HG03025 (cell line): ENCODE measurements at regions not wholly inside any gene's neighbourhood (a gene's known extent, or its start where the extent isn't known, plus 50 kb on each side); places are given as distances from the start of the nearest gene placed in this dataset.
"Not testable (repeated sequence)": the region's sequence is repeated elsewhere in the genome, so short reads cannot be mapped to it uniquely, and the experiment has no call there.

Source experiments
- ATAC-seq: cut with Tn5 transposase; IDR thresholded peaks from one replicate; pipeline ENCODE4 v1.9.1; 2021; ENCODE audit warnings: mild to moderate bottlenecking, moderate library complexity; ENCODE audit not compliant: unreplicated experiment, low FRiP score

DNA sequence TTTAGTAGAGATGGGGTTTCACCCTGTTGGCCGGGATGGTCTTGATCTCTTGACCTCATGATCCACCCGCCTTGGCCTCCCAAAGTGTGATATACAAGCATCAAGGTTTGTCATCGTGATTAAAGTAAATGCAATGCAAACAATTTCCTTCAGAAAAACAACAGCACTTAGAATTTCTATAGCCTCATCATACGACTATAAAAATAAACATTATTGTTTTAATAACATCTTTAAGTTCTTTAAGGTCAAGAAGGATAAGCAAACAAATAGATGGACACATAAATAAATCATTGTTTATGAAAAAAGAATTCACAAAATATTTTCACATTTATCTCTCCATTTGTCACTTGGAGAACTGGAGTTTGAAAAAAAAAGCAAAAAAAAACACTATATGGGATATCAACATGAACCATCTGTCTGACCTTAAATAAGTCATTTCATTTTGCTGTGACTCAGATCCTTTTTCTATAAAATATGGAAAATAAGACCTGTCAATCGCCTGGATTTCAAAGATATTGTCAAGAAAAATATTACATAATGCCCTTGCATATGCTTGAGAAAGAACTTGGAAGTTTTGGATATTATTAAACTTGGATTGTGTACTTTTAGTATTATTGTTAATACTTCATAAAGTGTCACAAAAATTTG lies 642.0 kb upstream of the KCNMB2 start:
- no peak for ATAC-seq

- no peak for ATAC-seq
Observed at GRCh38 chr3:177898185-177898584, 638.1 kb upstream of the KCNMB2 start.

DNA sequence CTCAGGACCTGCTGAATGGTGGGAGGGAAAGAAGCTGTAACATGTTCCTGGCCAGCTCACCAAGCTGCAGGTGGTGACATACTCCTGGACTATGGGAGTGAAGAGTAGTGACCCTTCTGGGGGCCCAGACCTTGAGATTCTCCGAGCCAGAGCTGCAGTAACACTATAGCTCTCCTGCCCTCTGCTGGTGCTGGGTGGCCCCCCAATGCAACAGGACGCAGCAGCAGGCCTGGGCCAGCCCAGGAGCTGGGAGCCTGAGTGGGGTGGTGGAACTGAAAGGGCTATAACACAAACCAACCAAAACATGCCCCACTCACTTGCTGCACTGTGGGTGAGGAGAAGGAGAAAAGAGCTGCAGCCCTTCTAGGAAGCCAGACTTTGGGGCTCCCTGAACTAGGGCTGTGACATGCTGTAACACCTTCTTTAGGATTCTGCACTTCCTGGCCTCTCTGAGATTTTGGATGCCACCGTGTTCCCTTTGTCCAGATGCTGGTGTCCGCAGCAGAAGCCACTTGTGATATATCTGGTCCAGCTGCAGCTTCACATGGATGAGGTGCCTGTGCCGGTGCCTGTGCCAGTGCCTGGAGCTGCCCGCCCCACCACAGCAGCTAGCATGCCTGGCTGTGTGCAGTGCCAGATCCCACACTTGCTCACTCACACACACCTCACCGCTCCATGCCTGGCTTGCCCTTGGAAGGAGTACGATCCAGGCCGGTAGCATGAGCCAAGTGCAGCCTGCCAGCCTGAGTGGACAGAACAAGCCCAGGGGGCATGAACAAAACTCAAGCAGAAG lies 636.8 kb upstream of the KCNMB2 start:
- no peak for ATAC-seq

DNA sequence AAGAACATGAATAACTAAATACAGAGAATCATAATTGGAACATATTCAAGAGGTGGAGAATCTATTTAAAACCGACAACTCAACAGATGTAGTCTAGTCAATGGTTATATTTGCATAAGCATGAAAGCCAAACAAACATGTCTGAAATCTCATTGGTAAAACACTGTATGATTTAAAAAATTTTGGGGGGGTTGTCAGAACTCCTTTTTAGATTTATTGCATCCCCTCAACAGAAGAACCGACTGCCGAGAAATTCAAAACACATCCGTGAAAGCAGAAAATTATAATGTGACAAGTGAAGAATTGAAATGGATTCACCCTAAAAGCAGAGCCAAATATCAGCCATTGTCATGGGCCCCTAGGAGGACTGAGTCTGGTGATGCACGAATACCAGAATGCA lies 633.4 kb upstream of the KCNMB2 start:
- no peak for ATAC-seq

DNA sequence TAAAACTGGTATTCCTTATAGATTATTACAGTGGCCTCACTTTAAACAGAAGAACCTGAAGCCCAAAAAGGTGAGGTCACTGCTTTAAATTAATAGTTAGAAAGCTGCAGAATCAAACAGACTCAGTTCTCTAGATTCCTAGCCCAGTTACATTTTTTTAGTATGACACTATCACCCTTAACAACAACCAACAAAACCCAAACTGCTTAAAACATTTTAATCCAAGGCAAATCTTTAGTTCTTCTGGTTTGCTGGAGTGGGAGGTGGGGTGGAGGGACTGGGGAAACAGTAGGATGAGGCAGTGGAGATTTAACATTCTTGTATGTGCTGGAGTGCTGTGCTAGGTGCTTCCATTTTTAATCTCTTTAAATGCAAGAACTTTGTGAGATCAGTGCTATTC lies 631.6 kb upstream of the KCNMB2 start:
- no peak for ATAC-seq

- ATAC-seq = no peak
Observed at GRCh38 chr3:177905173-177906125, 630.8 kb upstream of the KCNMB2 start.

DNA sequence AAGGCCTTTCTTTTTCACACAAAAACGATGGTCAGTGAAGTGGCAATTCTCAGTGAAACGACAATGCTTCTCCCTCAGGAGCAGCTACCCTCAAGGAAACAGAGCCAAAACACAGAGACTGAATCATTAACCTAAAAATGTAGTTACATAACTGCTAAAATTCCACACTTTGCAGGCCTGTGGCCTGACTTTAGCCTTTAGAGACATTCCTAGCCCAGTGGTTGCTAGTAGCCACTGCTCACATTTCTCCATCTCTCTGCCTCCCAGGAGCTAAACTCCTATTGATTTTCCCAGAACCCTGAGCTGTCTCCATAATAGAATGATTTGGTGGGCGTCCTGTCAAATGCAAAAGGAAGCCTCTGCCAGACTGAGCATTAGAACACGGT lies 630.1 kb upstream of the KCNMB2 start:
- no peak for ATAC-seq

GRCh38 chr3:177906578-177907229 lies 629.5 kb upstream of the KCNMB2 start:
- ATAC-seq = no peak

DNA sequence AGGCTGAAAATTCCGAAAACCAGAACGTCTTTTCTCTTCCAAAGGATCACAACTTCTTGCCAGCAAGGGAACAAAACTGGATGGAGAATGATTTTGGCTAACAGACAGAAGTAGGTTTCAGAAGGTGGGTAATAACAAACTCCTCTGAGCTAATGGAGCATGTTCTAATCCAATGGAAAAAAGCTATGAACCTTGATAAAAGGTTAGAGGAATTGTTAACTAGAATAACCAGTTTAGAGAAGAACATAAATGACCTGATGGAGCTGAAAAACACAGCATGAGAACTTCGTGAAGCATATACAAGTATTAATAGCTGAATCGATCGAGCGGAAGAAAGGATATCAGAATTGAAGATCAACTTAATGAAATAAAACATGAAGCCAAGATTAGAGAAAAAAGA lies 626.7 kb upstream of the KCNMB2 start:
- not testable (repeated sequence) for ATAC-seq

DNA sequence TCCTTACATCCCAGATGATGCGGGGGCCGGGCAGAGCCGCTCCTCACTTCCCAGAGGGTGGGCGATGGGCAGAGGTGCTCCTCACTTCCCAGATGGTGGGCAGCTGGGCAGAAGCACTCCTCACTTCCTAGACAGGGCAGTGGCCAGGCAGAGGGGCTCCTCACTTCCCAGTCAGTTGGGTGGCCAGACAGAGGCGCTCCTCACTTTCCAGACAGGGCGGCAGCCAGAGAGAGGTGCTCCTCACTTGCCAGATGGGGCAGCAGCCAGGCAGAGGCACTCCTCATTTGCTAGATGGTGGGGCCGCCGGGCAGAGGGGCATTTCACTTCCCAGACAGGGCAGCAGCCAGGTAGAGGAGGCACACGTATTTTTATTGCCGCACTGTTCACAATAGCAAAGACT lies 622.0 kb upstream of the KCNMB2 start:
- ATAC-seq = no peak

DNA sequence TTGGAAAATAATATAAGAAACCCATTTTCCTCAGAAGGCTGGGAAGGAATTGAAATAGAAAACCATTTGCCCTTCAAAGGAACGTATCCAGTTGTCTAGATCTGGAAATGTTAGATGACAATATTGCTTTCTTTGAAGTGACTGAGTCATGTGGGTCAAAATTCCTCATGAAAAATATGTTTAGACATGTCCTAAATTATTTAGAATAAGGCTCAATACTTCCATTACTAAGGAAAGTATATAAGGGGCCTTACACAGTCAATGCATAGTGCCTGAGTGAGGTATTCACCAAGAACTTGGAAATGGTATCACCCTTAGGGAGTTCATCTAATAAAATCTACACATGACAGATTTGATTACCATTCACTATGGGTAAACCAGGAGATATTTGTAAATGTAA lies 619.8 kb upstream of the KCNMB2 start:
- no peak for ATAC-seq

GRCh38 chr3:177917234-177917861 lies 618.9 kb upstream of the KCNMB2 start:
- ATAC-seq = no peak

DNA sequence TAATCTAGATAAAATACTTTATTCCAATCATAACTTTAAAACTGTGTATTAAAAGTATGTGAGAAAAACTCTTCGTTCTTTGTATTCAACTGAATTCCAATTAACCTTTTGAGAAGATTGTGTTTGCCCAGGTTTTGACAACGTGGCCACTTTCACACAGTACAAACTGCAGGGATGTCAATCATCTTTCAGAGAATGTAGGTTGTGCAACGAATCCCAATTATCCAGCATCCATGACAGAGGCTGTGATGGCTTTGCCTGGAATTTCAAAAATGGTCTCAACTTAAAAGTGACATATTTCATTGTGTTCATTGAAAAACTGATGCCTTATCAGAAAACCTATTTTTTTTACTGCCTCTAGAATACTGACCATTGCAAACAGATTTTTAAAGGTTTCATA lies 615.1 kb upstream of the KCNMB2 start:
- no peak for ATAC-seq

DNA sequence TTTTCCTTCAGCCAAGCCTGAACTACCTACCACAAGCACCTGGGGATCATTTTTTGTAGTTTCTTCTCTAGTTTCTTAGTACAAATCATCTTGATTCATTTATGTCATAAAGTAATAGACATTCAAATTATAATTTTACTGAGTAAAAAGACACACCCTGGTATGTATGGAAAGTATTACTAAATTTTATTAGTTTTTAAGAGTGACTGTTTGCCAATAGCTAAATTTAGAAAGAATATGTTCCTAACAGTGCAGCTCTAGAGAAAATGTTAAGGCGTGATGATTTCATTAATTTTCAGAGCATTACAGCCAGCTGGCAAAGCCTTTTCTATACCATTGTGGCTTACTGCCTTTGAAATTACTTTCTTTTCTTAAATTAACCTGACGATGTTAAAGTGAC lies 612.0 kb upstream of the KCNMB2 start:
- ATAC-seq = no peak

DNA sequence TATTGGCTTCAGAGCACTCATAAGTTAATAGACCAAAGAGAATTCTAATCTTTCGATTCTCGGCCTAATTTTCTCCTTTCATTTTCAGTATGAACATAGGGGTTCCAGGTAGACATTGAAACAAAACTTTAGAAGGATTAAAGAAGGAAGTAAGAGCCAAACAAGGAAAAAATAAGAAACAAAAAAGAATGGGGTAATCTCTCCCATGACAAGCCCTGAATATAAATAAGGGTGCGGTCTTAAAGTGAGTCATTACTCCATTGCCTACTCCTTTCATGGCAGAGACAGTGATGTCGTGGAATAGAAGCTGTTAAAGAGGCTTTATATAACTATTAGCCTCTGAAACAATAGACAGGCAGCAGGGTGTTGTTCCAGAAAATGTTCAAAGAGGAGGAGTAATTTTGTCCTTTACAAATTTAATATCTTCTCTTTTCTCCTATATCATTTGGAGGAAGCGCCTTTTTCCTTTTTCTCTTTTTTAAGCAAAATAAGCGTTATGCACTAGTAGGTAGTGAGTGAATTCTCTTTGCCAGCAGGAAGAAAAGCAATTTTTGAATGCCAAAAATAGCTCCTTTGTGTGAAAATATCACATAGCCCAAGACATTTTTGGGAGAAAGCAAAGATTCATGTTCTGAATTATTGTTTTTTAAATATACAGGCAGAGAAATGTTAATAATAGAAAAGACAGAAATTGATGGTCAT lies 607.9 kb upstream of the KCNMB2 start:
- ATAC-seq = no peak

GRCh38 chr3:177929310-177929709 lies 606.9 kb upstream of the KCNMB2 start:
- no peak for ATAC-seq

- ATAC-seq = no peak
Observed at GRCh38 chr3:177930771-177931170, 605.5 kb upstream of the KCNMB2 start.

GRCh38 chr3:177931346-177931745 lies 604.9 kb upstream of the KCNMB2 start:
- ATAC-seq = no peak

GRCh38 chr3:177932346-177932745 lies 603.9 kb upstream of the KCNMB2 start:
- ATAC-seq = no peak
